ENCODE measurements at regions not wholly inside any gene's neighbourhood (a gene's known extent, or its start where the extent isn't known, plus 50 kb on each side); places are given as distances from the start of the nearest gene placed in this dataset.

DNA sequence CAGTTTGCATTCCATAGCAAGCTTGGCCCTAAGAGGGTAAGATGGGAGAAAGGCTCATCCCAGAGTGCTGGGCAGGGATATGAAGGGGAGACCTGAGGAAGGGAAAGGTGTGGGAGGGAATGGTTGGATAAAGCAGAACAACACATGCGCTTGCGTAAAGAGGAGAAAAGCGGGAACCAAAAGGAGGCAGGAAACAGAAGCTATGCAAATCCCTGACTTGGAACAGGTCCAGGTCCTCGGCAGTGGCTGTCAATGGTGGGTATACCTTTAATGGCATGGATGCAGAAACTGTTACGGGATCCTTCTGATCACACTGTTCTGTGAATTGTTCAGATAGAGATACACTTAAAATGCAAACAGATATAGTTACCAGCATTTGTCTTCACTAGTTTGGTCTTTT is 455.6 kb downstream of the SIPA1L2 start:
- POLR2A ChIA-PET = no interaction called here

DNA sequence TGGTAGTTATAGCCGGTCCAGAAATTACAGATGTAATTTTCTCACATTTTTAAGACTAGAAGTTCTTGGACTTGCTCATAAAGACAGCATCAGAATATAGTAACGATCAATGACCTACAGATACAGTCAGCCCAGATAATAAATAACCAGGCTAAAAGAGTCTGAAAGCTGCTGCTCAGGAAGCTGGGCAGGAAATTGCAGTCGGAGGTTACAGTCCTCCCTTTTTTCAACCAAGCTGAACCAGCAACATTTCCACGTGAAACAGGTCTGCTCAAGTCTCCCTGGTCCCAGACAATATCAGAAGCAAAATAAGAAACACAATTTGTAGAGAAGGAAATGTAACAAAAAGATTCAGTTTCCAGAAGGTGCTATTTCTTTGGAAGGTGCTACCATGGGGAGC is 457.4 kb downstream of the SIPA1L2 start:
- POLR2A ChIA-PET = interaction anchor here (0.6 kb wide), 1 partner anchor 130 kb away, joined by 8 read pairs; no protein-coding TSS in a partner anchor
- CTCF ChIA-PET = no interaction called here
- ATAC-seq = no peak
- no peaks in the 10 kb centered on the region; the same call in 1 of the 2 replicates for H3K27me3 Mint-ChIP-seq (ENCODE audit: low read depth)
- TF ChIP-seq ZNF121 (CRISPR knock-in tag; IDR thresholded peaks at IDR 0.05) = no peak
- TF ChIP-seq NFE2L1 (CRISPR knock-in tag; IDR thresholded peaks at IDR 0.05) = no peak
- TF ChIP-seq SMAD4 (CRISPR knock-in tag; IDR thresholded peaks at IDR 0.05) = no peak
- no peak for TF ChIP-seq NFATC4 (CRISPR knock-in tag; IDR thresholded peaks at IDR 0.05)
- TF ChIP-seq, protein P1, sequence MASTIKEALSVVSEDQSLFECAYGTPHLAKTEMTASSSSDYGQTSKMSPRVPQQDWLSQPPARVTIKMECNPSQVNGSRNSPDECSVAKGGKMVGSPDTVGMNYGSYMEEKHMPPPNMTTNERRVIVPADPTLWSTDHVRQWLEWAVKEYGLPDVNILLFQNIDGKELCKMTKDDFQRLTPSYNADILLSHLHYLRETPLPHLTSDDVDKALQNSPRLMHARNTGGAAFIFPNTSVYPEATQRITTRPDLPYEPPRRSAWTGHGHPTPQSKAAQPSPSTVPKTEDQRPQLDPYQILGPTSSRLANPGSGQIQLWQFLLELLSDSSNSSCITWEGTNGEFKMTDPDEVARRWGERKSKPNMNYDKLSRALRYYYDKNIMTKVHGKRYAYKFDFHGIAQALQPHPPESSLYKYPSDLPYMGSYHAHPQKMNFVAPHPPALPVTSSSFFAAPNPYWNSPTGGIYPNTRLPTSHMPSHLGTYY (CRISPR knock-in tag; IDR thresholded peaks at IDR 0.05) = no peak
- no peak for TF ChIP-seq FOXK1 (CRISPR knock-in tag; IDR thresholded peaks at IDR 0.05)
- TF ChIP-seq, protein P2, sequence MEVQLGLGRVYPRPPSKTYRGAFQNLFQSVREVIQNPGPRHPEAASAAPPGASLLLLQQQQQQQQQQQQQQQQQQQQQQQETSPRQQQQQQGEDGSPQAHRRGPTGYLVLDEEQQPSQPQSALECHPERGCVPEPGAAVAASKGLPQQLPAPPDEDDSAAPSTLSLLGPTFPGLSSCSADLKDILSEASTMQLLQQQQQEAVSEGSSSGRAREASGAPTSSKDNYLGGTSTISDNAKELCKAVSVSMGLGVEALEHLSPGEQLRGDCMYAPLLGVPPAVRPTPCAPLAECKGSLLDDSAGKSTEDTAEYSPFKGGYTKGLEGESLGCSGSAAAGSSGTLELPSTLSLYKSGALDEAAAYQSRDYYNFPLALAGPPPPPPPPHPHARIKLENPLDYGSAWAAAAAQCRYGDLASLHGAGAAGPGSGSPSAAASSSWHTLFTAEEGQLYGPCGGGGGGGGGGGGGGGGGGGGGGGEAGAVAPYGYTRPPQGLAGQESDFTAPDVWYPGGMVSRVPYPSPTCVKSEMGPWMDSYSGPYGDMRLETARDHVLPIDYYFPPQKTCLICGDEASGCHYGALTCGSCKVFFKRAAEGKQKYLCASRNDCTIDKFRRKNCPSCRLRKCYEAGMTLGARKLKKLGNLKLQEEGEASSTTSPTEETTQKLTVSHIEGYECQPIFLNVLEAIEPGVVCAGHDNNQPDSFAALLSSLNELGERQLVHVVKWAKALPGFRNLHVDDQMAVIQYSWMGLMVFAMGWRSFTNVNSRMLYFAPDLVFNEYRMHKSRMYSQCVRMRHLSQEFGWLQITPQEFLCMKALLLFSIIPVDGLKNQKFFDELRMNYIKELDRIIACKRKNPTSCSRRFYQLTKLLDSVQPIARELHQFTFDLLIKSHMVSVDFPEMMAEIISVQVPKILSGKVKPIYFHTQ (CRISPR knock-in tag; IDR thresholded peaks at IDR 0.05) = no peak
- no peak for TF ChIP-seq TEAD1 (CRISPR knock-in tag; IDR thresholded peaks at IDR 0.05)
- no peak for TF ChIP-seq GRHL2 (CRISPR knock-in tag; IDR thresholded peaks at IDR 0.05; ENCODE audit: insufficient replicate concordance, severe bottlenecking)
- no peak for TF ChIP-seq FOXP1 (CRISPR knock-in tag; IDR thresholded peaks at IDR 0.05; ENCODE audit: borderline replicate concordance)
- no peak for TF ChIP-seq GABPB1 (CRISPR knock-in tag; IDR thresholded peaks at IDR 0.05)
- TF ChIP-seq ZNF671 (CRISPR knock-in tag; IDR thresholded peaks at IDR 0.05) = no peak
- DNase-seq (ENCODE audit: low spot score) = no peak
- H3K36me3 Mint-ChIP-seq = peaks cover 62% of the 10 kb centered on the region
- H3K4me1 Mint-ChIP-seq = peaks cover 9% of the 10 kb centered on the region
- no peak overlapping the region for H3K4me3 Mint-ChIP-seq
- H3K27ac Mint-ChIP-seq = no peak overlapping the region
- no peaks in the 10 kb centered on the region for H3K9me3 Mint-ChIP-seq

More for the DNA sequence above, 455.6 kb downstream of the SIPA1L2 start:
- Mint-ChIP-seq H3K9me3 (no peaks in the 10 kb centered on the region), H3K27ac (no peak overlapping the region), H3K4me1 (peaks cover 20% of the 10 kb centered on the region), H3K4me3 (no peak overlapping the region), H3K27me3 (ENCODE audit: low read depth) (no peaks in the 10 kb centered on the region), H3K36me3 (peaks cover 71% of the 10 kb centered on the region)
- DNase-seq (ENCODE audit: low spot score) = no peak
- TF ChIP-seq, protein P3, sequence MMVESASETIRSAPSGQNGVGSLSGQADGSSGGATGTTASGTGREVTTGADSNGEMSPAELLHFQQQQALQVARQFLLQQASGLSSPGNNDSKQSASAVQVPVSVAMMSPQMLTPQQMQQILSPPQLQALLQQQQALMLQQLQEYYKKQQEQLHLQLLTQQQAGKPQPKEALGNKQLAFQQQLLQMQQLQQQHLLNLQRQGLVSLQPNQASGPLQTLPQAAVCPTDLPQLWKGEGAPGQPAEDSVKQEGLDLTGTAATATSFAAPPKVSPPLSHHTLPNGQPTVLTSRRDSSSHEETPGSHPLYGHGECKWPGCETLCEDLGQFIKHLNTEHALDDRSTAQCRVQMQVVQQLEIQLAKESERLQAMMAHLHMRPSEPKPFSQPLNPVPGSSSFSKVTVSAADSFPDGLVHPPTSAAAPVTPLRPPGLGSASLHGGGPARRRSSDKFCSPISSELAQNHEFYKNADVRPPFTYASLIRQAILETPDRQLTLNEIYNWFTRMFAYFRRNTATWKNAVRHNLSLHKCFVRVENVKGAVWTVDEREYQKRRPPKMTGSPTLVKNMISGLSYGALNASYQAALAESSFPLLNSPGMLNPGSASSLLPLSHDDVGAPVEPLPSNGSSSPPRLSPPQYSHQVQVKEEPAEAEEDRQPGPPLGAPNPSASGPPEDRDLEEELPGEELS (CRISPR knock-in tag; IDR thresholded peaks at IDR 0.05) = no peak
- no peak for TF ChIP-seq ZNF317 (CRISPR knock-in tag; IDR thresholded peaks at IDR 0.05; ENCODE audit: borderline replicate concordance, low read depth)
- TF ChIP-seq, protein P4, sequence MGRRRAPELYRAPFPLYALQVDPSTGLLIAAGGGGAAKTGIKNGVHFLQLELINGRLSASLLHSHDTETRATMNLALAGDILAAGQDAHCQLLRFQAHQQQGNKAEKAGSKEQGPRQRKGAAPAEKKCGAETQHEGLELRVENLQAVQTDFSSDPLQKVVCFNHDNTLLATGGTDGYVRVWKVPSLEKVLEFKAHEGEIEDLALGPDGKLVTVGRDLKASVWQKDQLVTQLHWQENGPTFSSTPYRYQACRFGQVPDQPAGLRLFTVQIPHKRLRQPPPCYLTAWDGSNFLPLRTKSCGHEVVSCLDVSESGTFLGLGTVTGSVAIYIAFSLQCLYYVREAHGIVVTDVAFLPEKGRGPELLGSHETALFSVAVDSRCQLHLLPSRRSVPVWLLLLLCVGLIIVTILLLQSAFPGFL (CRISPR knock-in tag; IDR thresholded peaks at IDR 0.05; ENCODE audit: borderline replicate concordance) = no peak
- TF ChIP-seq ZNF219 (CRISPR knock-in tag; IDR thresholded peaks at IDR 0.05; ENCODE audit: borderline replicate concordance) = no peak
- no peak for TF ChIP-seq ATF1 (CRISPR knock-in tag; IDR thresholded peaks at IDR 0.05)
- TF ChIP-seq, protein P5, sequence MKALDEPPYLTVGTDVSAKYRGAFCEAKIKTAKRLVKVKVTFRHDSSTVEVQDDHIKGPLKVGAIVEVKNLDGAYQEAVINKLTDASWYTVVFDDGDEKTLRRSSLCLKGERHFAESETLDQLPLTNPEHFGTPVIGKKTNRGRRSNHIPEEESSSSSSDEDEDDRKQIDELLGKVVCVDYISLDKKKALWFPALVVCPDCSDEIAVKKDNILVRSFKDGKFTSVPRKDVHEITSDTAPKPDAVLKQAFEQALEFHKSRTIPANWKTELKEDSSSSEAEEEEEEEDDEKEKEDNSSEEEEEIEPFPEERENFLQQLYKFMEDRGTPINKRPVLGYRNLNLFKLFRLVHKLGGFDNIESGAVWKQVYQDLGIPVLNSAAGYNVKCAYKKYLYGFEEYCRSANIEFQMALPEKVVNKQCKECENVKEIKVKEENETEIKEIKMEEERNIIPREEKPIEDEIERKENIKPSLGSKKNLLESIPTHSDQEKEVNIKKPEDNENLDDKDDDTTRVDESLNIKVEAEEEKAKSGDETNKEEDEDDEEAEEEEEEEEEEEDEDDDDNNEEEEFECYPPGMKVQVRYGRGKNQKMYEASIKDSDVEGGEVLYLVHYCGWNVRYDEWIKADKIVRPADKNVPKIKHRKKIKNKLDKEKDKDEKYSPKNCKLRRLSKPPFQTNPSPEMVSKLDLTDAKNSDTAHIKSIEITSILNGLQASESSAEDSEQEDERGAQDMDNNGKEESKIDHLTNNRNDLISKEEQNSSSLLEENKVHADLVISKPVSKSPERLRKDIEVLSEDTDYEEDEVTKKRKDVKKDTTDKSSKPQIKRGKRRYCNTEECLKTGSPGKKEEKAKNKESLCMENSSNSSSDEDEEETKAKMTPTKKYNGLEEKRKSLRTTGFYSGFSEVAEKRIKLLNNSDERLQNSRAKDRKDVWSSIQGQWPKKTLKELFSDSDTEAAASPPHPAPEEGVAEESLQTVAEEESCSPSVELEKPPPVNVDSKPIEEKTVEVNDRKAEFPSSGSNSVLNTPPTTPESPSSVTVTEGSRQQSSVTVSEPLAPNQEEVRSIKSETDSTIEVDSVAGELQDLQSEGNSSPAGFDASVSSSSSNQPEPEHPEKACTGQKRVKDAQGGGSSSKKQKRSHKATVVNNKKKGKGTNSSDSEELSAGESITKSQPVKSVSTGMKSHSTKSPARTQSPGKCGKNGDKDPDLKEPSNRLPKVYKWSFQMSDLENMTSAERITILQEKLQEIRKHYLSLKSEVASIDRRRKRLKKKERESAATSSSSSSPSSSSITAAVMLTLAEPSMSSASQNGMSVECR (CRISPR knock-in tag; IDR thresholded peaks at IDR 0.05; ENCODE audit: borderline replicate concordance) = no peak
- TF ChIP-seq, protein P6, sequence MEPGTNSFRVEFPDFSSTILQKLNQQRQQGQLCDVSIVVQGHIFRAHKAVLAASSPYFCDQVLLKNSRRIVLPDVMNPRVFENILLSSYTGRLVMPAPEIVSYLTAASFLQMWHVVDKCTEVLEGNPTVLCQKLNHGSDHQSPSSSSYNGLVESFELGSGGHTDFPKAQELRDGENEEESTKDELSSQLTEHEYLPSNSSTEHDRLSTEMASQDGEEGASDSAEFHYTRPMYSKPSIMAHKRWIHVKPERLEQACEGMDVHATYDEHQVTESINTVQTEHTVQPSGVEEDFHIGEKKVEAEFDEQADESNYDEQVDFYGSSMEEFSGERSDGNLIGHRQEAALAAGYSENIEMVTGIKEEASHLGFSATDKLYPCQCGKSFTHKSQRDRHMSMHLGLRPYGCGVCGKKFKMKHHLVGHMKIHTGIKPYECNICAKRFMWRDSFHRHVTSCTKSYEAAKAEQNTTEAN (CRISPR knock-in tag; IDR thresholded peaks at IDR 0.05) = no peak
- TF ChIP-seq SMAD4 (CRISPR knock-in tag; IDR thresholded peaks at IDR 0.05) = no peak
- TF ChIP-seq GABPB1 (CRISPR knock-in tag; IDR thresholded peaks at IDR 0.05) = no peak
- no peak for TF ChIP-seq ETV6 (CRISPR knock-in tag; IDR thresholded peaks at IDR 0.05)
- TF ChIP-seq ZNF138 (CRISPR knock-in tag; conservative IDR thresholded peaks at IDR 0.05) = no peak
- no peak for TF ChIP-seq FOXK1 (CRISPR knock-in tag; IDR thresholded peaks at IDR 0.05)
- CTCF ChIA-PET = no interaction called here
- no peak for ATAC-seq
